M059J (cell line): ENCODE measurements at regions not wholly inside any gene's neighbourhood (a gene's known extent, or its start where the extent isn't known, plus 50 kb on each side); places are given as distances from the start of the nearest gene placed in this dataset.
"Not testable (repeated sequence)": the region's sequence is repeated elsewhere in the genome, so short reads cannot be mapped to it uniquely, and the experiment has no call there.

Source experiments
- DNase-seq: peaks from one replicate; pipeline ENCODE4 v3.0.0-alpha.2; 2012; ENCODE audit warnings: low read depth

DNA sequence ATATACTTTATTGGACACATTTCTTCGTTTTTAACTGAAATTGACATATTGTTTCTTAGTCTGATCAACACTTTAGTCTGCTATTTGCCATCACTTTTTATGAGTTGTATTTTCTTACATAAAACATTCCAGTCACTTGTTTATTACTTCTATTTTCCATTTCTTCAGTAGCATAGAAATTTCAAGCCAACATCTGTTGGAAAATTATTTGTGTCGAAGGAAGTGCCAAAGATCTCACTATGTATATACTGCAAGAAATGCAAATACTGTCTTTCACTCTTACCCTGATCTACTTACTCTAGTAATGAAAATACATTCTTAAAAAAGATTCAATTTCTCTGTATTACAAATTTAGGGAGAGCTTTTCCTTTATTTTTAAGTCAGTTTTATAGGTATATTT, 105.9 kb downstream of the SLC17A6 start:
- DNase-seq: no peak

GRCh38 chr11:22441831-22442230, 103.7 kb downstream of the SLC17A6 start:
- DNase-seq: peak; percentile 48

DNA sequence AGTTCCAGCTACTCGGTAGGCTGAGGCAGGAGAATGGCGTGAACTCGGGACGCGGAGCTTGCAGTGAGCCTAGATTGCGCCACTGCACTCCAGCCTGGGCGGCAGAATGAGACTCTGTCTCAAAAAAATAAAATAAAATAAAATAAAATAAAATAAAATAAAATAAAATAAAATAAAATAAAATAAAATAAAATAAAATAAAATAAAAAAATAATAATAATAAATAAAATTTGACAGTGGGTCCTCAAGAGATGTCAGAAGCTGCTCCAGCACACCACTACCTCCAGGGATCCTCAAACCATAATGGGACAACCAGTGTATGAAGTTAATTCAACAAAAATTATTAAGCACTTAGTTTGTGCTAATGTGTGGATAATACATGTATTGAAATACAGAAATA, 97.4 kb downstream of the SLC17A6 start:
- DNase-seq: not testable (repeated sequence)

DNA sequence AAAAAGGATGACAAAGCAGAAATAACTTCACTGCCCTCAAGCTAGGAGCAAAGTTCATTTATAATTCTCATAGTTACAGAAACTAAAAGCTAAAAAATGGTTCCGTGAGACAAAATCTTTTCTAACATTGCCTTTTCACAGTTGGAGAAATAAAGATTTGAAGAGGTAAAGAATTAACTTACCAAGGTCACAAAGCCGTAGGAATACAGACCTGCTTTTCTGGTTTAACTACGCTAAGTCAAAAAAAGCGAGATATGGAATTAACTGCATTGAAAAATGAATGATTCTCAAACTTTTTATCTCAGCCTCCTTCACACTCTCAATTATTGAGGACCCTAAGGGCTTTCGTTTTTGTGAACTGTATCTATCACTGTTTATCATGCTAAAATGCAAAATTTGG, 95.3 kb downstream of the SLC17A6 start:
- DNase-seq: no peak

DNA sequence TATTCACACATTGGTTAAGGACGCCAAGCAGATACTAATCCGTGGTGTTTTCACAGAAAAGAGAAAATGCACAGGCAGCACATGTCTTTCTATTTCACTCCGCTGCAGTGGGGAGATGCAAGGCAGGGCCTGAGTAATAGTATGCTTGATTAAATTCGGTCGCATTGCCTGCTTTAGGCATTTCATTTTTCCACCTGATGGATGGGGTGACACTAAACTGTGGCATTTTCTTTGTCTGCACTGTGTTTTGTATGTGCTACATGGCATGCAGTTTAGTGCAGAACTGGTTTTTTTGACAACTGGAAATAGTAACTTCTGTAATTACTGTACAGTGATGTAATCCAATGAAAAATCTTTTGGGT, 94.9 kb downstream of the SLC17A6 start:
- peak; percentile 45 for DNase-seq

DNA sequence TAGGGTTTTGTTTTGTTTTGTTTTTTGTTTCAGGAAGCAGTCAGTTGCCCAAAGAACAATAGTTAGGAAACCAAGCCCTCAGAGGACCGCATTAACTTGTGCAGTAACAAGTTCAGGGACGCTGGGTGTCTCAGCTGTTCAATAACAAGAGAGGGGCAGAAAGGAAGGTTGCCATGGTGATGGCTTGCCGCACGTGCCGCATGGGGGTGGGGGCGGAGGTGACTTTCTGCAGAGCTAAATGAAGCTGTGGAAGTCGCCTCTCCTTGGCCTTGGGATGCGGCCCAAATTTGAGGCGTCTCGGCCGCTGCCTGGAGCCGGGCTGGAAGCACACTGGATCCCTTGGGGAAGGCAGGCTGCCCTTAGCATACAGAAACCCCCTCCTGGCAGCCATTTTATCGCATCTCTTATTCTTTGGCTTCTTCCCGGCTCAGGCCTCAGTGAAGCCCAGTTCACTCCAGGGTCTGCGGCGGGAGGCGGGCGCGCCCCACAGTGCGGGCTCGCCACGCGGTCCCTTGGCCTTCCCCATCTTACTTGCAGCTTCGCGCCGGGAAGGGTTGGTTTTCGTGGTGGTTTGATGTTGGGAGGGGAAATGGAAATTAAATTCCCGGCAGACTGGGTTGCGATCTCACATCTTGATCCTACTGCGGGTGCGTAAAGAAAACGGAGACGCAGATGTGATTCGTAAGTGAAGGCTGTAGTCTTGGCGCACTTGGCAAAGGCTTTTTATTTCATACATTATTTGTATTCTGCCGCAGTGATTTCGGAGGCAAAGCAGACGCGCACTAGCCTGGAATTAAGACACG, 94.3 kb downstream of the SLC17A6 start:
- peak; percentile 78 for DNase-seq

DNA sequence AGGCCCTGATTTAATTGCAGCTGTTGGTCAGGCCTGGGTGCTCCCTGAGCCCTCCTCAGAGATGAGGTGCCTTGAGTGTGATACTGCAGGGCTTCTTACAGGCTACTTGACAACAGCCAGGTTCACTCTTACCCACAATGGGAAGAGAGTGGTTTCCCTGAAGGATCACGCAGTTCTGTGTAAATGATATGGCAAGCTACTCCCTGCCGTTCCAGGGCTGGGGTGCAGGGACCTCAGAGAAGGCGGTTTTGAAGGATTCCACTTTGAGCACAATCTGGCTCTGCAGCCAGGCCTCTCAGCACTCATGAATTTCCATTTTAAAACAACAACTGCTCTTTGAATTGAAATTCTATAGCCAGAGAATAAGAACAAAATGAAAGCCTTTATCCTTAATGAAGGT, 92.9 kb downstream of the SLC17A6 start:
- DNase-seq: peak; percentile 11

DNA sequence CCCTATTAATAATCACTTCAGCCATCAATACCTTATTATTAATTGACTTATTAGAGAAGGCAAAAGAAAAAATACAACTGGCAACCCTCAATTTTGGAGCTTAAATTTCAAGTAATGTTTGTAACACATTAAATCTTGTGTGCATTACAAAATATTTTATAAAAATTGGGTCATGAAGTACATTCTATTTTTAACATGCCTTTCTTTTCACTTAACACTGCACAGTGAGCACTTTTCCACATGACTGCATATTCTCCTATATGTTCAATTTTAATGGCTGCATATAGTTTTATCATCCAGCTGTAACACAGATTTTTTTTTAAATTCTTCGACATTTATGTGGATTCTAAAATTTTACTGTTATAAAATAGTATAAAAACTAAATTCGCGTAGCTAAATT, 92.5 kb downstream of the SLC17A6 start:
- DNase-seq: no peak

- DNase-seq: peak; percentile 39
Observed at GRCh38 chr11:22430141-22430541, 92.0 kb downstream of the SLC17A6 start.
